GM12878 (cell line): ENCODE measurements at regions not wholly inside any gene's neighbourhood (a gene's known extent, or its start where the extent isn't known, plus 50 kb on each side); places are given as distances from the start of the nearest gene placed in this dataset.

ENCODE experiments used
- ATF3 ChIP-seq: IDR thresholded peaks from 2 replicates; pipeline ENCODE4 v1.6.1; 2011; ENCODE audit warnings: low read depth, mild to moderate bottlenecking, low read length, moderate library complexity, borderline replicate concordance; ENCODE audit errors: extremely low read depth
- CTCF ChIP-seq, 3 experiments: IDR thresholded peaks in 2 of 3; conservative IDR thresholded peaks in 1 of 3; 2 replicates each; pipeline ENCODE4 v1.5.1; 2011; ENCODE audit warnings: low read depth in 3 of 3, low read length in 3 of 3, mild to moderate bottlenecking in 3 of 3, control low read depth in 2 of 3, moderate library complexity in 2 of 3, inconsistent platforms in 1 of 3, mixed read lengths in 1 of 3; ENCODE audit not compliant: control insufficient read depth in 2 of 3, insufficient read depth in 1 of 3; ENCODE audit errors: extremely low read depth in 1 of 3
- EGR1 ChIP-seq, 2 experiments: IDR thresholded peaks; 1 replicate in 1 of 2; 2 replicates in 1 of 2; pipeline ENCODE4 v1.6.1; 2011 to 2012; ENCODE audit warnings: low read depth in 2 of 2, low read length in 2 of 2, borderline replicate concordance in 1 of 2, mild to moderate bottlenecking in 1 of 2, moderate library complexity in 1 of 2
- NR2C2 ChIP-seq: IDR thresholded peaks from 2 replicates; pipeline ENCODE4 v1.6.1; 2011; ENCODE audit warnings: borderline replicate concordance, low read depth; ENCODE audit not compliant: control insufficient read depth, insufficient read length
- POLR2A ChIP-seq: IDR thresholded peaks from 2 replicates; pipeline ENCODE4 v1.6.1; 2011; ENCODE audit warnings: low read depth, mild to moderate bottlenecking, low read length
- PRDM15 ChIP-seq: fragments of 450-650 bp; formaldehyde crosslinking; IDR thresholded peaks from 2 replicates; pipeline ENCODE4 v1.4.0; 2020; ENCODE audit warnings: mild to moderate bottlenecking, moderate library complexity
- STAT3 ChIP-seq: IDR thresholded peaks from 2 replicates; pipeline ENCODE4 v1.6.1; 2011; ENCODE audit warnings: low read depth, low read length, improper control_type of control experiment

GRCh38 chr9:108423433-108423832, 432.4 kb downstream of the ACTL7B start:
- TF ChIP-seq NR2C2 (no peak), STAT3 (no peak), CTCF (IDR thresholded peaks at IDR 0.05 in 2 of 3, conservative IDR thresholded peaks at IDR 0.05 in 1 of 3; ENCODE audit: control insufficient read depth in 2 of 3, extremely low read depth in 1 of 3, insufficient read depth in 1 of 3, low read depth in 3 of 3, low read length in 3 of 3) (no peak), ATF3 (no peak), POLR2A (no peak), PRDM15 (CRISPR knock-in tag) (no peak), EGR1 (IDR thresholded peaks at IDR 0.05; ENCODE audit: borderline replicate concordance in 1 of 2, low read depth in 2 of 2, low read length in 2 of 2) (no peak)
